CD4-positive, alpha-beta memory T cell (primary cell): ENCODE measurements at regions not wholly inside any gene's neighbourhood (a gene's known extent, or its start where the extent isn't known, plus 50 kb on each side); places are given as distances from the start of the nearest gene placed in this dataset.

Source experiments
- CTCF ChIA-PET: fragments of 350-600 bp; sonication (Branson Sonifier 250); formaldehyde crosslinking; loops from one replicate; lab custom pipeline; 2021; ENCODE audit warnings: inconsistent platforms; ENCODE audit not compliant: partially characterized antibody; lab: Charles Lee
- POLR2A ChIA-PET: fragments of 350-600 bp; sonication (Branson Sonifier 250); formaldehyde crosslinking; loops from one replicate; lab custom pipeline; 2021; ENCODE audit not compliant: partially characterized antibody; lab: Charles Lee
- DNase-seq, 5 donors: peaks; one replicate each; pipeline versions ENCODE4 v3.0.0 to v3.0.0-alpha.2; 2020 to 2022; ENCODE audit warnings: mixed read lengths in 1 of 5
- H3K27ac ChIP-seq: one replicate; pipeline ENCODE4 v1.7.0; 2013; ENCODE audit warnings: low read depth, low read length
- H3K27me3 ChIP-seq: 2 replicates; pipeline ENCODE4 v1.7.0; 2013; ENCODE audit warnings: mild to moderate bottlenecking, low read length, moderate library complexity; ENCODE audit not compliant: insufficient read depth
- H3K36me3 ChIP-seq: 2 replicates; pipeline ENCODE4 v1.7.0; 2013; ENCODE audit warnings: mild to moderate bottlenecking, low read length, moderate library complexity; ENCODE audit not compliant: insufficient read depth
- H3K4me1 ChIP-seq: 2 replicates; pipeline ENCODE4 v1.7.0; 2013; ENCODE audit warnings: mild to moderate bottlenecking, low read length, moderate library complexity; ENCODE audit not compliant: insufficient read depth
- H3K4me3 ChIP-seq, 2 donors: one replicate each; pipeline ENCODE4 v1.7.0; 2013; ENCODE audit warnings: low read length in 2 of 2, mild to moderate bottlenecking in 1 of 2
- H3K9me3 ChIP-seq, 2 donors: one replicate each; pipeline ENCODE4 v1.7.0; 2013; ENCODE audit warnings: low read length in 2 of 2, control low read depth in 1 of 2; ENCODE audit not compliant: control insufficient read depth in 1 of 2
- H3K27ac Mint-ChIP-seq, 7 donors: one replicate each; pipeline ENCODE4 v1.8.0; 2020 to 2021; ENCODE audit warnings: mixed read lengths in 7 of 7, mild to moderate bottlenecking in 6 of 7, inconsistent platforms in 3 of 7, moderate library complexity in 3 of 7
- H3K27me3 Mint-ChIP-seq, 2 donors: one replicate each; pipeline ENCODE4 v1.8.0; 2020 to 2021; ENCODE audit warnings: mixed read lengths in 2 of 2
- H3K36me3 Mint-ChIP-seq, 2 donors: one replicate each; pipeline ENCODE4 v1.8.0; 2020 to 2021; ENCODE audit warnings: mixed read lengths in 2 of 2, inconsistent platforms in 1 of 2, mild to moderate bottlenecking in 1 of 2
- H3K4me1 Mint-ChIP-seq, 4 donors: one replicate each; pipeline ENCODE4 v1.8.0; 2020 to 2021; ENCODE audit warnings: mixed read lengths in 4 of 4, mild to moderate bottlenecking in 1 of 4
- H3K4me3 Mint-ChIP-seq, 8 donors: one replicate each; pipeline ENCODE4 v1.8.0; 2020 to 2021; ENCODE audit warnings: mixed read lengths in 8 of 8, mild to moderate bottlenecking in 7 of 8, moderate library complexity in 6 of 8, inconsistent platforms in 3 of 8
- H3K9me3 Mint-ChIP-seq, 8 donors: one replicate each; pipeline ENCODE4 v1.8.0; 2020 to 2021; ENCODE audit warnings: mixed read lengths in 8 of 8, mild to moderate bottlenecking in 5 of 8, inconsistent platforms in 3 of 8, moderate library complexity in 1 of 8
- intact Hi-C: fragments of 100-400 bp; cut with micrococcal nuclease; formaldehyde crosslinking; loops from one replicate; pipeline ENCODE4 v1.15.1; 2023

DNA sequence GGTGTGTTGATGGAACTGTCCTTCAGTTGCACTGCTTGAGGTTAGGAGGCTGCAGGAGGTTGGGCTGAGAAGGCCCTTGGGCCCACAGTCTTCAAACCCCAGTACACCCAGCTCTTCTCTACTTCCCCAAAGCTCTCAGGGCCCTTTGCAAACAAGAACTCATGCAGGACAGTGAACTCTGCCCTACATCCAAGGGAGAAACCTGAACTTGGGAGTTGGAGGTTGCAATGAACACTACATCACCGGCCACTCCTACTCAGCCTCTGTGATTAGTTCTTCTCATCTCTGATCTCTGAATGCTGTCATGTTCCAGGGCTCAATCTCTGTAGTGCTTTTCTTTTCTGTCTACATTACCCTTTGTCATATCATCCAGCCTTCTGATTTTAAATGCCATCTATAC, 148.5 kb upstream of the PDE7B start:
- Mint-ChIP-seq H3K4me3 (no peak overlapping the region), H3K36me3 (no peaks in the 10 kb centered on the region), H3K27ac (no peak overlapping the region), H3K4me1 (no peaks in the 10 kb centered on the region), H3K27me3 (peaks cover 5 to 6% of the 10 kb centered on the region in 2 donors), H3K9me3 (no peaks in the 10 kb centered on the region)
- H3K36me3 ChIP-seq: no peaks in the 10 kb centered on the region
- H3K9me3 ChIP-seq: no peaks in the 10 kb centered on the region
- H3K27me3 ChIP-seq: no peaks in the 10 kb centered on the region
- intact Hi-C loops: no loop called here
- H3K27ac ChIP-seq: no peak overlapping the region
- ChIA-PET CTCF (interaction anchor here (1.0 kb wide), 1 partner anchor 148 kb away, joined by 3 read pairs; the partner anchor contains the start of gene PDE7B), POLR2A (no interaction called here)
- no peak for DNase-seq
- H3K4me1 ChIP-seq: no peaks in the 10 kb centered on the region
- H3K4me3 ChIP-seq: no peak overlapping the region

DNA sequence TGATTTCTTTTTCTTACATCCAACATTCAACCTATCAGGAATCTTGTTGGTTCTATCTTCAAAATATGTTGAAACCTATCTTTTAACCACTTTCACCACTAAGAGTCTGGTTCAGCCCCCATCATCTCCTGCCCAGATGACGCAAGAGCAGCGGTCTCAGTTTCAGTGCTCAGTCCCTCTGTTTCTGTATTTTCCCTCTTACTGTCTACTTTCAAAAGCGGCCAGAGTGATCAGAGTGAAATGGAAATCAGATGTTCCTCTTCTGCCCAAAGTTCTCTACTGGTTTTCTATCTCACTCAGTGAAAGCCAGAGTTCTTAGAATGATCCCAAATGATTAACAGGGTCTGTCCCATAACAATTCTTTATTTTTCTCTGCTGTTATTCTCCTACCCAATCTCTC, 147.9 kb upstream of the PDE7B start:
- no peak overlapping the region for H3K4me3 Mint-ChIP-seq
- Histone ChIP-seq H3K27me3 (no peaks in the 10 kb centered on the region), H3K9me3 (no peaks in the 10 kb centered on the region), H3K27ac (no peak overlapping the region), H3K4me3 (no peak overlapping the region), H3K36me3 (no peaks in the 10 kb centered on the region), H3K4me1 (no peaks in the 10 kb centered on the region)
- no peaks in the 10 kb centered on the region for H3K9me3 Mint-ChIP-seq
- H3K27me3 Mint-ChIP-seq: peaks cover 5 to 6% of the 10 kb centered on the region in 2 donors
- no peaks in the 10 kb centered on the region for H3K36me3 Mint-ChIP-seq
- ChIA-PET CTCF (interaction anchor here (1.0 kb wide), 1 partner anchor 148 kb away, joined by 3 read pairs; the partner anchor contains the start of gene PDE7B), POLR2A (no interaction called here)
- intact Hi-C loops: no loop called here
- no peaks in the 10 kb centered on the region for H3K4me1 Mint-ChIP-seq
- DNase-seq: no peak
- peak overlapping the region in 1 of 7 donors; percentile 18 for H3K27ac Mint-ChIP-seq

DNA sequence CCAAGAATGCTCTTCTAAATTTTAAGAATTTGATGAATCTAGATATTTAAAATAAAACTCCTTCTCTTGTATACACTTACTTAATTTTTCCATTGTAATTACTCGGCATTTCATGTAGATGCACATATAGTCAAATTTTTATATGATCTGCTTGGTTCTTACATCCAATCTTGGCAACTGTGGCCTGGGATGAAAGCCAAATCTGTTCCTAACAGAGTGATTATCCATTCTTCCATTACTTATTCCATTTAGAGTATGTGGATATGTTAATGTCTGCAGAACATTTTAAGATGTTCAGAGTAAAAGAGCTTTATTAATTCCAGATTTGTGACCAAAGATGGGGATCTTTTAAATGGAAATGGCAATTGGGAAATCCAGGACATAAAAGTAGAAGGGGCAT, 144.1 kb upstream of the PDE7B start:
- Mint-ChIP-seq H3K9me3 (no peaks in the 10 kb centered on the region), H3K27me3 (peaks cover 3 to 7% of the 10 kb centered on the region in 2 donors), H3K36me3 (no peaks in the 10 kb centered on the region), H3K4me3 (no peak overlapping the region), H3K27ac (no peak overlapping the region), H3K4me1 (no peaks in the 10 kb centered on the region)
- Histone ChIP-seq H3K27me3 (no peaks in the 10 kb centered on the region), H3K9me3 (no peaks in the 10 kb centered on the region), H3K4me1 (no peaks in the 10 kb centered on the region), H3K27ac (no peak overlapping the region), H3K4me3 (no peak overlapping the region), H3K36me3 (no peaks in the 10 kb centered on the region)
- intact Hi-C loops: no loop called here
- DNase-seq: no peak
- CTCF ChIA-PET: no interaction called here
- POLR2A ChIA-PET: no interaction called here

DNA sequence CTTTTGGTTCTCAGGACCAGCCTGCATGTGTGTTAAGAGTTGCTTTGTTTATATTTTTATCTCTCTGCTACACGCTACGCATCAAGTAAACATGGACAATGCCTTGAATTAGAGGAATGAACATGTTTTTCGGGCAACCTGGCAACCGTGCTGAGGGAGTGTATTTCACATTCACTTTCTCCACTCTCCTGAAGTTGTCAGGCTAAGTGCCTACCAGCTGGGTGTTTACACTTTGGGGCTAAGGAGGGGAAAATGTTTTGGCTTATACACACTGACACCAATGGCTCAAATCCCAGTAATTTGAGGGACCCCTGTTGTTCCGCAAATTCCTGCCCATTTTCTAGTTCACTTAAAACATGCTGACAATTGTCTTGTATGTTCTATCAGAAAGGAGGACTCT, 141.5 kb upstream of the PDE7B start:
- Mint-ChIP-seq H3K36me3 (no peaks in the 10 kb centered on the region), H3K27me3 (peaks cover under 1 to 10% of the 10 kb centered on the region in 2 donors), H3K27ac (no peak overlapping the region), H3K4me3 (no peak overlapping the region), H3K9me3 (no peaks in the 10 kb centered on the region), H3K4me1 (no peaks in the 10 kb centered on the region)
- Histone ChIP-seq H3K27me3 (no peaks in the 10 kb centered on the region), H3K4me1 (no peaks in the 10 kb centered on the region), H3K27ac (no peak overlapping the region), H3K36me3 (no peaks in the 10 kb centered on the region), H3K4me3 (no peak overlapping the region), H3K9me3 (no peaks in the 10 kb centered on the region)
- POLR2A ChIA-PET: no interaction called here
- intact Hi-C loops: no loop called here
- CTCF ChIA-PET: no interaction called here
- DNase-seq: no peak

DNA sequence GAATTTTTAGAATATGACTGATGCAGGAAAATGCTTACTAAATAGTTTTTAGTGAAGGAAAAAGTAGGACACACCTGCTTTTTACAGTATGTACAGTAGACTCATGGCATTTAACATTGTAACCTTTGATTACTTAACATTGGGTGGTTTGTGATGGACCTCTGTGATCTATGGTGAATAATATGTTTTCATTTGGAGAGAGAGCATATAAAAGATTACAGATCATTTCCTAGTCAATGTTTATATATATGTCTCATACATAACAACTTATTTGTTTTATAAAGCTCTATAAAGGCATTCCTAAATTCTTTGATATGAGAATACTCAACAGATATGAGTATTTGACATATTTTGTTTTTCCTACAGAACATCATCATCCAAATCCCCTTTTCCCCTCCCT, 129.3 kb upstream of the PDE7B start:
- Mint-ChIP-seq H3K4me3 (no peak overlapping the region), H3K9me3 (peaks cover 8 to 38% (median 11%) of the 10 kb centered on the region in 8 donors), H3K36me3 (peaks cover 0 to 3% of the 10 kb centered on the region in 2 donors), H3K27ac (no peak overlapping the region), H3K27me3 (no peaks in the 10 kb centered on the region), H3K4me1 (peaks cover 0 to 1% (median 0%) of the 10 kb centered on the region in 4 donors)
- Histone ChIP-seq H3K4me3 (no peak overlapping the region), H3K4me1 (no peaks in the 10 kb centered on the region), H3K27me3 (no peaks in the 10 kb centered on the region), H3K27ac (no peak overlapping the region), H3K9me3 (no peaks in the 10 kb centered on the region), H3K36me3 (no peaks in the 10 kb centered on the region)
- intact Hi-C loops: no loop called here
- no peak for DNase-seq
- ChIA-PET CTCF (interaction anchor here (1.2 kb wide), 1 partner anchor 187 kb away, joined by 4 read pairs; no protein-coding TSS in a partner anchor), POLR2A (no interaction called here)

DNA sequence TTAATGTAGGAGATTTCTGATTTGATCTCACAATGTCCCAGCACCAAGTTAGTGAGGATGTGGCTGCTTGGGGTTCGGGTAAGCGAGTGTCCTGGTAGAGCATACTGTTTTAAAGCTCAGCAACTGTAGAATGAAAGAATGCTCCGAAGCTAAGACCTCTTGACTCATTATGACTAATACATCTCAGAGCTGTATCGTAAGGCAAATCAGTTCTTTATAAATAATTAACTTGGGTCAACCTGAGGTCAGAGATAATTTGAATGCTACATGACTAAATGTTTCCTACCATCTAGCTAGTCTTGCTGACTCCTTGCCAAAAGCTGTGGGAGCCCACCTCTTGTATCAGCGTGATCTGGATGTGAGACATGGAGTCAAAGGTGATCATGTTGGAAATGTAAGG, 128.8 kb upstream of the PDE7B start:
- POLR2A ChIA-PET: no interaction called here

DNA sequence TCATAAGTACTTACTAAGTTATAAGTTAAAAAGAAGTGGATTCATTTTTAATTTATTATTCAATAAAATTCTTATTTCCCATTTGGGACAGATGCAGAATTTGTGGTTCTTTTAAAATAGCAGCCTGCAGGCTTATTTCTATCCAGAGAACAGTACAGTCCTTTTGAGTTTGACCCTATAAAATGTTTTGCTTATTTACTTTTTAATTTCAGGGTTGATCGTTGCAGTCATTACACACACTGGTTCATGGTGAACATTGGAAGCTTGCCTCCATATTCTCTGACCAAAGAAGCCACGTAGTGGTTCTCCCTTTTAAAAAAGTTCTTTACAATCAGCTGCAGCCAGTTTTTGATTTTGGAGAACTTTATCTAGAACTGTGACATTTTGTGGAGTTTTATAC, 122.9 kb upstream of the PDE7B start:
- no peak for DNase-seq
- Mint-ChIP-seq H3K4me1 (no peaks in the 10 kb centered on the region), H3K27me3 (peaks cover 0 to 1% of the 10 kb centered on the region in 2 donors), H3K36me3 (peaks cover 0 to 3% of the 10 kb centered on the region in 2 donors), H3K9me3 (peaks cover 5 to 24% (median 11%) of the 10 kb centered on the region in 8 donors), H3K27ac (no peak overlapping the region), H3K4me3 (no peak overlapping the region)
- Histone ChIP-seq H3K36me3 (no peaks in the 10 kb centered on the region), H3K4me3 (no peak overlapping the region), H3K4me1 (no peaks in the 10 kb centered on the region), H3K27ac (no peak overlapping the region), H3K9me3 (no peaks in the 10 kb centered on the region), H3K27me3 (no peaks in the 10 kb centered on the region)
- intact Hi-C loops: no loop called here
- POLR2A ChIA-PET: no interaction called here
- CTCF ChIA-PET: interaction anchor here (1.0 kb wide), 1 partner anchor 181 kb away, joined by 3 read pairs; no protein-coding TSS in a partner anchor

More for the DNA sequence above, 128.8 kb upstream of the PDE7B start:
- DNase-seq: no peak
- H3K4me3 Mint-ChIP-seq: no peak overlapping the region
- peaks cover 0 to 3% of the 10 kb centered on the region in 2 donors for H3K36me3 Mint-ChIP-seq
- Histone ChIP-seq H3K36me3 (no peaks in the 10 kb centered on the region), H3K4me3 (no peak overlapping the region), H3K9me3 (no peaks in the 10 kb centered on the region), H3K27ac (no peak overlapping the region), H3K27me3 (no peaks in the 10 kb centered on the region), H3K4me1 (no peaks in the 10 kb centered on the region)
- H3K9me3 Mint-ChIP-seq: peaks cover 8 to 38% (median 11%) of the 10 kb centered on the region in 8 donors
- no peak overlapping the region for H3K27ac Mint-ChIP-seq
- intact Hi-C loops: no loop called here
- no peaks in the 10 kb centered on the region for H3K27me3 Mint-ChIP-seq
- CTCF ChIA-PET: interaction anchor here (1.2 kb wide), 1 partner anchor 187 kb away, joined by 4 read pairs; no protein-coding TSS in a partner anchor
- H3K4me1 Mint-ChIP-seq: peaks cover 0 to 1% (median 0%) of the 10 kb centered on the region in 4 donors
